Transverse colon (tissue), 4 donors: ENCODE measurements at regions not wholly inside any gene's neighbourhood (a gene's known extent, or its start where the extent isn't known, plus 50 kb on each side); places are given as distances from the start of the nearest gene placed in this dataset.

Source experiments
- DNase-seq: peaks from one replicate; pipeline ENCODE4 v3.0.0-alpha.2; 2019
- H3K27ac ChIP-seq, 4 donors: fragments of 200-600 bp; sonication (generic); 2 replicates each; pipeline ENCODE4 v1.5.1; 2016 to 2018; ENCODE audit warnings: inconsistent platforms in 4 of 4
- H3K27me3 ChIP-seq: fragments of 200-600 bp; sonication (generic); 2 replicates; pipeline ENCODE4 v1.5.1; 2017; ENCODE audit warnings: inconsistent platforms
- H3K36me3 ChIP-seq, 4 donors: fragments of 200-600 bp; sonication (generic); 2 replicates each; pipeline ENCODE4 v1.5.1; 2017 to 2019; ENCODE audit warnings: inconsistent platforms in 4 of 4
- H3K4me1 ChIP-seq, 4 donors: fragments of 200-600 bp; sonication (generic); 2 replicates each; pipeline ENCODE4 v1.5.1; 2017 to 2020; ENCODE audit warnings: inconsistent platforms in 4 of 4
- H3K4me3 ChIP-seq, 4 donors: fragments of 200-600 bp; sonication (generic); 1 replicate in 1 of 4; 2 replicates in 3 of 4; pipeline versions ENCODE4 v1.5.1 to v1.6.1; 2017 to 2019; ENCODE audit warnings: inconsistent platforms in 4 of 4
- H3K9me3 ChIP-seq, 2 donors: fragments of 200-600 bp; sonication (generic); 2 replicates each; pipeline ENCODE4 v1.5.1; 2017 to 2019; ENCODE audit warnings: inconsistent platforms in 2 of 2
- CTCF ChIP-seq, 5 experiments: fragments of 200-600 bp in 3 of 5; fragments of 450-650 bp in 2 of 5; sonication (generic) in 3 of 5; IDR thresholded peaks; 1 replicate in 2 of 5; 2 replicates in 3 of 5; pipeline ENCODE4 v1.5.1; 2016 to 2017; ENCODE audit warnings: antibody characterized with exemption in 5 of 5, inconsistent platforms in 3 of 5, mild to moderate bottlenecking in 2 of 5, moderate library complexity in 1 of 5
- EP300 ChIP-seq: sonication (generic); formaldehyde crosslinking; IDR thresholded peaks from one replicate; pipeline ENCODE4 v1.6.1; 2017; ENCODE audit warnings: antibody characterized with exemption, low read depth
- POLR2A ChIP-seq: fragments of 450-650 bp; IDR thresholded peaks from one replicate; pipeline ENCODE4 v1.6.1; 2016; ENCODE audit warnings: antibody characterized with exemption, mild to moderate bottlenecking, moderate library complexity
- POLR2AphosphoS5 ChIP-seq, 3 donors: sonication (generic); formaldehyde crosslinking; IDR thresholded peaks; one replicate each; pipeline ENCODE4 v1.6.1; 2016; ENCODE audit warnings: antibody characterized with exemption in 3 of 3
- WGBS, 2 donors: methylation state at CpG; one replicate each; pipeline ENCODE4 v1.1.5; 2018; ENCODE audit warnings: low coverage in 1 of 2; 5-methylcytosine and 5-hydroxymethylcytosine counted together
- in situ Hi-C, 4 donors: fragments of 200-750 bp; cut with MboI; loops; one replicate each; pipeline versions ENCODE4 v1.15.0 to v1.15.1; 2017; ENCODE audit warnings: low sequenced_read_pairs in 3 of 4, low pct_ligation_motif_present in 1 of 4, low pct_unique_long_range_greater_than_20kb in 1 of 4
- intact Hi-C: fragments of 100-400 bp; cut with DNase I; formaldehyde crosslinking; loops from one replicate; pipeline ENCODE4 v1.15.1; 2023; ENCODE audit warnings: low total_unique reads

- intact Hi-C loops (no loop called here), in situ Hi-C loops (no loop called here)
- Histone ChIP-seq H3K4me1 (no peaks in the 10 kb centered on the region), H3K9me3 (peaks cover 0 to 3% of the 10 kb centered on the region in 2 donors), H3K27ac (no peak overlapping the region), H3K36me3 (no peaks in the 10 kb centered on the region), H3K4me3 (no peak overlapping the region), H3K27me3 (no peaks in the 10 kb centered on the region)
- TF ChIP-seq CTCF (IDR thresholded peaks at IDR 0.05) (no peak), POLR2AphosphoS5 (IDR thresholded peaks at IDR 0.05) (no peak), POLR2A (no peak)
- DNase-seq, result no peak
- WGBS, 2 donors, result 35 to 60% methylated on average over 2 of the region's 2 CpGs
Measured at GRCh38 chr5:114179134-114179533, 182.7 kb upstream of the KCNN2 start.

GRCh38 chr5:114184006-114184405 is 177.9 kb upstream of the KCNN2 start:
- Histone ChIP-seq H3K36me3 (no peaks in the 10 kb centered on the region), H3K27me3 (no peaks in the 10 kb centered on the region), H3K9me3 (peaks cover 0 to 3% of the 10 kb centered on the region in 2 donors), H3K4me3 (no peak overlapping the region), H3K4me1 (no peaks in the 10 kb centered on the region), H3K27ac (no peak overlapping the region)
- DNase-seq, result no peak
- TF ChIP-seq POLR2A (no peak), CTCF (IDR thresholded peaks at IDR 0.05) (no peak), EP300 (no peak), POLR2AphosphoS5 (IDR thresholded peaks at IDR 0.05) (no peak)
- in situ Hi-C loops (no loop called here), intact Hi-C loops (no loop called here)
- WGBS, 2 donors, result 41 to 42% methylated on average over 1 of the region's 1 CpG

GRCh38 chr5:114185274-114185673 is 176.6 kb upstream of the KCNN2 start:
- H3K27me3 ChIP-seq, result no peaks in the 10 kb centered on the region
- no peaks in the 10 kb centered on the region for H3K36me3 ChIP-seq
- intact Hi-C loops (no loop called here), in situ Hi-C loops (no loop called here)
- no peaks in the 10 kb centered on the region for H3K4me1 ChIP-seq
- 72 to 80% methylated on average over 4 to 8 of the region's 8 CpGs for WGBS, 2 donors
- H3K27ac ChIP-seq, result no peak overlapping the region
- no peak for TF ChIP-seq POLR2AphosphoS5 (IDR thresholded peaks at IDR 0.05)
- peaks cover 0 to 3% of the 10 kb centered on the region in 2 donors for H3K9me3 ChIP-seq
- H3K4me3 ChIP-seq, result no peak overlapping the region
- DNase-seq, result no peak

- TF ChIP-seq CTCF (IDR thresholded peaks at IDR 0.05) (no peak), EP300 (no peak), POLR2AphosphoS5 (IDR thresholded peaks at IDR 0.05) (no peak), POLR2A (no peak)
- in situ Hi-C loops, result no loop called here
- 15 to 33% methylated on average over 1 of the region's 1 CpG for WGBS, 2 donors
Measured at GRCh38 chr5:114191441-114191840, 170.4 kb upstream of the KCNN2 start.

GRCh38 chr5:114192108-114192507 is 169.8 kb upstream of the KCNN2 start:
- Histone ChIP-seq H3K9me3 (no peaks in the 10 kb centered on the region), H3K4me1 (no peaks in the 10 kb centered on the region), H3K4me3 (no peak overlapping the region), H3K27me3 (no peaks in the 10 kb centered on the region), H3K36me3 (no peaks in the 10 kb centered on the region), H3K27ac (no peak overlapping the region)
- TF ChIP-seq POLR2A, result no peak
- no peak for TF ChIP-seq EP300
- no peak for TF ChIP-seq POLR2AphosphoS5 (IDR thresholded peaks at IDR 0.05)
- TF ChIP-seq CTCF (IDR thresholded peaks at IDR 0.05), result no peak
- DNase-seq, result no peak
- intact Hi-C loops (no loop called here), in situ Hi-C loops (no loop called here)
- WGBS, 2 donors, result 82 to 92% methylated on average over 3 of the region's 3 CpGs

More at GRCh38 chr5:114191441-114191840, 170.4 kb upstream of the KCNN2 start:
- intact Hi-C loops, result no loop called here
- H3K27me3 ChIP-seq, result no peaks in the 10 kb centered on the region
- no peaks in the 10 kb centered on the region for H3K36me3 ChIP-seq
- H3K9me3 ChIP-seq, result no peaks in the 10 kb centered on the region
- no peak overlapping the region for H3K27ac ChIP-seq
- no peak overlapping the region for H3K4me3 ChIP-seq
- H3K4me1 ChIP-seq, result no peaks in the 10 kb centered on the region
- DNase-seq, result no peak
